ENCODE measurements at regions not wholly inside any gene's neighbourhood (a gene's known extent, or its start where the extent isn't known, plus 50 kb on each side); places are given as distances from the start of the nearest gene placed in this dataset.

DNA sequence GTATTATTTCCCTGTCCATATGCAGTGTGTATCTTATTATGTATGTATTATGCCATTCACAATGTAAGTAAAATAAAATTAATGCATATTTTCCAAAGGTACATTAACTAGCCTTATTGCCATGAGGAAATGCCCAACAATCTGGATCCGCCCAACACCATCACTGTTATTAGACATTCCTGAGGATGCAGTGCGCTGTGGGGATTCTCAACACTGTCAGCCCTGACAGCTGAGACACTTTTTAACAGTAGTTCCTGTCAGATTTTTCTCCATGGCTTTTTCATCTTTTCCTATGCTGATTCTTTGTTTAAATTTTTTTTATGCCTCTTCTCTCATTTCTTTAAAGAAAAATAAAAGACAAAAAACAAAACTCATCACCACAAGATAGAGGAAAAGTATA lies 1632.9 kb upstream of the PABPC4L start:
- no peak for TF ChIP-seq ZFX (IDR thresholded peaks at IDR 0.05; ENCODE audit: borderline replicate concordance)
- TF ChIP-seq, protein P1, sequence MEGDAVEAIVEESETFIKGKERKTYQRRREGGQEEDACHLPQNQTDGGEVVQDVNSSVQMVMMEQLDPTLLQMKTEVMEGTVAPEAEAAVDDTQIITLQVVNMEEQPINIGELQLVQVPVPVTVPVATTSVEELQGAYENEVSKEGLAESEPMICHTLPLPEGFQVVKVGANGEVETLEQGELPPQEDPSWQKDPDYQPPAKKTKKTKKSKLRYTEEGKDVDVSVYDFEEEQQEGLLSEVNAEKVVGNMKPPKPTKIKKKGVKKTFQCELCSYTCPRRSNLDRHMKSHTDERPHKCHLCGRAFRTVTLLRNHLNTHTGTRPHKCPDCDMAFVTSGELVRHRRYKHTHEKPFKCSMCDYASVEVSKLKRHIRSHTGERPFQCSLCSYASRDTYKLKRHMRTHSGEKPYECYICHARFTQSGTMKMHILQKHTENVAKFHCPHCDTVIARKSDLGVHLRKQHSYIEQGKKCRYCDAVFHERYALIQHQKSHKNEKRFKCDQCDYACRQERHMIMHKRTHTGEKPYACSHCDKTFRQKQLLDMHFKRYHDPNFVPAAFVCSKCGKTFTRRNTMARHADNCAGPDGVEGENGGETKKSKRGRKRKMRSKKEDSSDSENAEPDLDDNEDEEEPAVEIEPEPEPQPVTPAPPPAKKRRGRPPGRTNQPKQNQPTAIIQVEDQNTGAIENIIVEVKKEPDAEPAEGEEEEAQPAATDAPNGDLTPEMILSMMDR (IDR thresholded peaks at IDR 0.05) = no peak
- H3K27ac ChIP-seq = no peak overlapping the region

DNA sequence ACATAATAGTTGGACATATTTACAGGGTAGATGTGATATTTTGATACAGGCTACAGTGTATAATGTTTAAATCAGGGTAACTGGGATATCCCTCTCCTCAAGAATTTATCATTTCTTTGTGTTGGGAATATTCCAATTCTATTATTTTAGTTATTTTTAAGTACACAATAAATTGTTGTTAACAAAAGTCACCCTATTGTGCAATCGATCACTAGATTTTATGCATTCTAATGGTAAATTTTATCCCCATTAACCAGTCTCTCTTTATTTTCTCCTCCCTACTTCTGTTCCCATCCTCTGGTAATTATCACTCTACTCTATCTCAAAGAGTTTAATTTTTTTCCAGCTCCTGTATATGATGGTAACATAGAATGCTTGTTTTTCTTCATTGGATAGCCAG lies 1631.9 kb upstream of the PABPC4L start:
- no peak overlapping the region for H3K27ac ChIP-seq
- TF ChIP-seq, protein P1 (IDR thresholded peaks at IDR 0.05) = no peak
- no peak for TF ChIP-seq ZFX (IDR thresholded peaks at IDR 0.05; ENCODE audit: borderline replicate concordance)

DNA sequence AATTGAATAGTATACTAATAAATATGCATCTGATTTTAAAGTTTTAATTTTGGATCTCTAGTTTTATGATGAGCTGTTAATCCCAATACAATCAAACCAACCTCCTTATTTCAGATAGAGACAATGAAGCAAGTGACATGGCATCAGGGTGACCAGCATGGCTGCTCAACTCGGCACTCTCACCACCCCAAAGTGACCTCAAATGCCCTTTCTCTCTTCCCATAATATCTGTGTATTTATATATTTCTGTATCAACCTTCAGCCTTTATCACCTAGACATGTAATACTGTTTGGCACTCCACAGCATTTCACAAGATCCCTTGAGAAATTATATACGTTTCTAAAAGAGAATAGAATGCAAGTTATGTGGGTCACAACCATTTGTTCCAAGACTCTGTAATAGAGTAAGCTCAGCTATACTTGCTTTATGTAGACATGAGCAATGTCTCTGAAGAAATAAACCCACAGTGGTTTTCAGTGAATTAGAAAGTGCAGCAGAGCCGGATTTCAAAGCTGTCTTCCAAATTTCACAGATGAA lies 1623.2 kb upstream of the PABPC4L start:
- TF ChIP-seq, protein P1 (IDR thresholded peaks at IDR 0.05) = no peak
- TF ChIP-seq ZFX (IDR thresholded peaks at IDR 0.05; ENCODE audit: borderline replicate concordance) = no peak
- no peak overlapping the region for H3K27ac ChIP-seq

DNA sequence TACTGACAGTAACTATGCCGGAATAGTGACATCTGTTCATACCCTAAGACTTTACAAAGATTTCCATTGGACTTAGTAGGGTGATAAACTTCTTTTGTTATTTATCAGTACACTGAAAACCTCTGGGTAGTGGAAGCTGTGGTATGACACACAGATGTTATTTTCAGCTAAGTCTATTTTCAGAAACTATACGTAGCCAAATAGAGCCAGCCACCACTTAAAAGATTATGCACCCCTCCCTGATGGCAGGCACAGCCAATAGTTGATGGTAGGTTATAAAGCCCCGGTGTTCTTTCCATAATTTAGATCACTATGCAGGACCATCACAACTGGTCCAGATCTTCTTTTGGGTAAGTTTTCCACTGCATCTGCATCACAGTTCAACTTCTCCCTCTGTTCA lies 1603.2 kb upstream of the PABPC4L start:
- no peak overlapping the region for H3K27ac ChIP-seq
- TF ChIP-seq, protein P1 (IDR thresholded peaks at IDR 0.05) = no peak
- no peak for TF ChIP-seq ZFX (IDR thresholded peaks at IDR 0.05; ENCODE audit: borderline replicate concordance)

DNA sequence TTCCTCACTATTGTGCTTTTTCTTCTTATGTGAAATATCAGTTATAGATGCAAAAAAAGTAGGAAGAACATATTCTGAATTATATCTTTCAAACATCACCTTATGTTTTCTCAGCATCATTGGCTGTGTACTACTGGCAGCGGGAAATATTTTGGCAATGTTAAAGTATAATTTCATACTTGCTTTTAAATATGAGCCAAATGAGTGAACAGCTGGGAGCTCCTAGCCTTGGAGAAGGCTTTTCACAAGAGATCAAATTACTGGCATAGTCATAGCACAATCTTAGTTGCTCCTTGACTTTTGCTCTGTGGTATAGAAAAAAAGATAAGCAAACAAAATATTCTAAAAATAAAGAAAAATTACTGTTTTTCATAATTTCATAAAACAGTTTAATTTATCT lies 1575.8 kb upstream of the PABPC4L start:
- no peak for TF ChIP-seq ZFX (IDR thresholded peaks at IDR 0.05; ENCODE audit: borderline replicate concordance)
- TF ChIP-seq, protein P1 (IDR thresholded peaks at IDR 0.05) = no peak
- H3K27ac ChIP-seq = no peak overlapping the region

DNA sequence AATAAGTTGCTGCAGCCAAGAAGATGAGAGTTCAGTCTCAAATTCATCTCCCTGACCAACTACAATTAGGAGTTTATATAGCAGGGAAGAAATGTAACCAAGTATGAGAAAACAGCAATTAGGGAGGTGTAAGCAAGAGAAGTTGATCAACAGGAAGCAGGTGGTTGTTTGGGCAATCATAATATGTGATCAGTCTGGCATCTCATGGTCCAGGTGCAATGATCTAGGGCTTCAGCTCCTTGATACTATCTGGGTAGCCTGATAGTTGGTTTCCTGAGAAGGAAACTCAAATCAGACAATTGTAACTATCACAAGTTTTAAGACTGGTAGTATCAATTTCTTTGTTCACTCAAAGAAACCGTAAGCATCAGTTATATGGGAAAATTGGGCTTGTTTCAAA lies 1574.3 kb upstream of the PABPC4L start:
- H3K27ac ChIP-seq = no peak overlapping the region
- TF ChIP-seq ZFX (IDR thresholded peaks at IDR 0.05; ENCODE audit: borderline replicate concordance) = no peak
- TF ChIP-seq, protein P1 (IDR thresholded peaks at IDR 0.05) = no peak

DNA sequence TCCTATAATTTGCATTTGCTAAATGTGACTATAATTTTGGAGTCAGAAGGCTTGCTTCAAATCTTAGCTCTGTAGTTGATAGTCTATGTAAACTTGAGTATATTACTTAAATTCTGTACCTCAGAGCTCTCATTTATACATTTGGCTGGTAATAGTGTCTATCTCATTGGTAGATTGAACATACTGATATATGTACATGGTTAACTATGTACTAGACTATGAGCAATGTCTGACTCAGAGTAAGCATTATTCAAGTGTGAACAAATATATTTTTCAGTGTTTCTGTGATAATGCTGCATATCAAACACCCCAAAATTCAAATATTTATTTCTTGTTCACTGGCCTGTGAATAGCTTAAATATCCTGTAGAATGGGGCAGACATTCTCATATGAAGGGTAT lies 1568.9 kb upstream of the PABPC4L start:
- H3K27ac ChIP-seq = no peak overlapping the region
- TF ChIP-seq ZFX (IDR thresholded peaks at IDR 0.05; ENCODE audit: borderline replicate concordance) = no peak
- TF ChIP-seq, protein P1 (IDR thresholded peaks at IDR 0.05) = no peak
